NCI-H1417 treated with DMSO at 0.1 percent for 48 hours (cell line): ENCODE measurements at regions not wholly inside any gene's neighbourhood (a gene's known extent, or its start where the extent isn't known, plus 50 kb on each side); places are given as distances from the start of the nearest gene placed in this dataset.
"Not testable (repeated sequence)": the region's sequence is repeated elsewhere in the genome, so short reads cannot be mapped to it uniquely, and the experiment has no call there.

Experiments used
- DNase-seq: peaks from one replicate; lab custom pipeline; 2025; lab: John Stamatoyannopoulos, UW

GRCh38 chr17:45554479-45554878, 64.0 kb upstream of the PLEKHM1 start:
- not testable (repeated sequence) for DNase-seq

DNA sequence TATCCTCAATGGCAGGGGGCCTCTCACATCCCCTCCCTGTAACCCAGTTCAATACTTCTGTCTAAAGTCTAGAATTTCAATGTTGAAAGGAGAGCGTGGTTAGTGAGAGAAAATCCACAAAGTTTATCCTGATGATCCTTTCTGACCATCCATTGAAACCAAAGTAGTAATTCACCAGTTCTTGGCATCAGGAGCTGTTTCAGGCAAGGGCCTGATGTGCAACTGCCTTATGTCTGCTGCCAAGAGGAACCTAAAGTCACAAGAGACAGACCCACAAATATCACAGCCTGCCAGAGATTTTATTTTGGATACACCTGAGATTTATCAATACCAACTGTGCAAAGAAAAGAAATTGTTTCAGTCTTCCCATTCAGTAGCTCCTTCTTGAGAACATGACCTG, 68.3 kb upstream of the PLEKHM1 start:
- not testable (repeated sequence) for DNase-seq

DNA sequence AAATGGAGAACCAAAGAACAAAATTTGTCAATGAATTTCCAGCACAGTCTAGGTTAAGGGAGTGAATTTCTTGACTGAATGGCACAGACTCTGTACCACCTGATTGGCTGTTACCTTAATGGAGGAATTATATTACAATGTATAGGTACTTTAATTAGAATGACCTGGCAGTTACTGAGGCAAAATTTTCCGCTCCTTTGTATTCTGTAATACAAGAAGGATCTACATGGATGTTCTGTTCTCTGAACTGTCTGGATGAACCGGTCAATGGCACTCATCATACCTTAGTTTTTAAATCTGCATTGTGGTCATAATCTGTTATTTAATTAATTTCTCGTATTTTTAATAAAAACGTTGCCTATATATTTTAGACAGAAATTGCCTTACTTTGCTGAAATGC, 72.3 kb upstream of the PLEKHM1 start:
- DNase-seq = not testable (repeated sequence)

- DNase-seq = not testable (repeated sequence)
These were observed 72.8 kb upstream of the PLEKHM1 start for GRCh38 chr17:45563283-45563682.

DNA sequence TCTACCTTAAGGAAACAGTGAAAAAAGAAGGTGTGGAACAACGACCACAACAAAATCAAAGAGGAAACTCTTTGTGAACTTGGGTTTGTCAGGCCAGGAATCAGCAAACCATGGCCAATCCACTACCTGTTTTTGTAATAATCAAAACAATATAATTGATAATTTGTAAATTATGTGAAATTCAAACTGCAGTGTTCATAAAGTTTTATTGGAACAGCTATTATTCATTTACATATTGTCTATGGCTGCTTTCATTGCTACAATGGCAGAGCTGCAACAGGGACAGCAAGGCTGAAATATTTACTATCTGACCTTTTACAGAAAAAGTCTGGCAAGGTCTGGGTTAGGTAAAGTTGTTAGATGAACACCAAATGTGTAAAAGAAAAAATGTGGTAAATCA, 77.8 kb upstream of the PLEKHM1 start:
- DNase-seq = not testable (repeated sequence)

DNA sequence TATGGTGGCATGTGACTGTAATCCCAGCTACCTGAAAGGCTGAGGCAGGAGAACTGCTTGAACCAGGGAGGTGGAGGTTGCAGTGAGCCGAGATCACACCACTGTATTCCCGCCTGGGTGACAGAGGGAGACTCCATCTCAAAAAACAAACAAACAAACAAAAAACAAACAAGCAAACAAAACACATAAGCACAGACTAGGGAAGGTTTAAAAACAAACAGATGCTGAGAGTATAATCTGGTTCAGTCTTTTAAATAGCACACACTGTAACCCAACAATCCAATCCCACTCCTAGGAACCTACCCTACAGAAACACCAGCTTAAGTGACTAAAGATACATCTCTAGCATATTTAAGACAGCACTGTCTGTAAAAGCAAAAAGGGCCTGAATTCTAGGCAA, 82.8 kb upstream of the PLEKHM1 start:
- not testable (repeated sequence) for DNase-seq

DNA sequence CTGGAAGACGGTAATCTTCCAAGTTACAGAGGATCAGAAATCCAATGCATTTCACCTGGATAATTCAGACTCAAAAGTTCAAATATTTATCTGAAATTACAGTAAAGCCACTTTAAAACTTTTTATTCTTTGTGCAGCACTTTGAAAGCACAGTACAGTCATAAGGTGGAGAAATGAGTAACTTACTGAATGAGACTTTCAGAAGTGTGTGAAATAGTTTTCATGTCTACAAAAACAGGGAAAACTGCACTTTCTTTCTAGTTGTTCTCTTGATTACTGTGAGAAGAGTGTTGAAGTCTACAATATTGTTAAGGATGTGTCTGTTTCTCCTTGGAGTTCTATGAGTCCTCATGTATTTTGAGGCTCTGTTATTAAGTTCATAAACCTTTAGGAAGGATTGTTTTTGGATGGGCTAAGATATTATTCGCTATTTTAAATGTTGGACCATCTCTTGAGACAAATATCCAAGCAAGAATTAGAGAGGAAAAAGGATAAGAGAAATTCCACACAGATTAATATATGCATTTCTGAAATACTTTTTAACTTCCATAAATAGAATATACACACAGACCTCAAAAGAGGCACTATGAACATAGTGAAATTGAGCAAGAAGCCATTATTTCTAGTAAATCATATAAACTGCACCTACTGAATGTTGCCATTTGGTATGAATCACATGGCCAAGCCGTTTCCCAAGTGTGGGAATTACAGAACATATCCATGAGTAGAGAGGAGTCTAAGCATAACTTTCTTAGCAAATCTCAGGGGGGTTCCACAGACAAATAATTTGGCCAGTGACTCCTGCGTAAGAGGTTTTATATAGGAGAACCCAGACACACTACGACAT, 83.6 kb upstream of the PLEKHM1 start:
- no peak for DNase-seq

DNA sequence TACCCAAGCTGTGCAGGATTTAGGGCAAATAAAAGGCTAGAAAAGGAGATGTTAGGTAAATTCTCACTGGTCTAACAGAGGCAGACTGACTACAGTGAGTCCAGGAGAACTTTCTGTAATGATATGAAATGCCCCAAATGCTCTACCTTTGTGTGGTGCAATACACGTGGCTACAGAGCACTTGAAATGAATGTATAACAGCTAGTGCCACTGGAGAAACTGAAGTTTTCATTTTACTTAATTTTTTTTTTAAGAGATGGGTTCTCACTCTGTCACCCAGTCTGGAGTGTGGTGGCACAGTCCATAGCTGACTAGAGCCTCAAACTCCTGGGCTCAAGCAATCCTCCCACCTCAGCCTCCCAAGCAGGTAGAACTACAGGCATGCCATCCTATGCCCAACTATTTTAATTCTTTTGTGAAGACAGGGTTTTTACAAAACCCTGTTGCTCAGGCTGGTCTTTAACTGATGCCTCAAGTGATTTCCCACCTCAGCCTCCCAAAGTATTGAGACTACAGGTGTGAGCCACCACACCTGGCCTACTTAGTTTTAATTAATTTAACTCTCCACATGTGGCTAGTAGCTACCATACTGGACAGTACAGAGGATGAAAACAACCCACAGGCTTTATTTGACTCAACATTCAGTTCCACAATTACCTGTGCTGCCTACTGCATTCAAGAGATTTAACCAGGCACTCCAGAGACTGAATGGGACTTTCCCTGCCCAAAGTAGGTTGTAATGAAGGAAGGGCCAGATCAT, 84.8 kb upstream of the PLEKHM1 start:
- no peak for DNase-seq

DNA sequence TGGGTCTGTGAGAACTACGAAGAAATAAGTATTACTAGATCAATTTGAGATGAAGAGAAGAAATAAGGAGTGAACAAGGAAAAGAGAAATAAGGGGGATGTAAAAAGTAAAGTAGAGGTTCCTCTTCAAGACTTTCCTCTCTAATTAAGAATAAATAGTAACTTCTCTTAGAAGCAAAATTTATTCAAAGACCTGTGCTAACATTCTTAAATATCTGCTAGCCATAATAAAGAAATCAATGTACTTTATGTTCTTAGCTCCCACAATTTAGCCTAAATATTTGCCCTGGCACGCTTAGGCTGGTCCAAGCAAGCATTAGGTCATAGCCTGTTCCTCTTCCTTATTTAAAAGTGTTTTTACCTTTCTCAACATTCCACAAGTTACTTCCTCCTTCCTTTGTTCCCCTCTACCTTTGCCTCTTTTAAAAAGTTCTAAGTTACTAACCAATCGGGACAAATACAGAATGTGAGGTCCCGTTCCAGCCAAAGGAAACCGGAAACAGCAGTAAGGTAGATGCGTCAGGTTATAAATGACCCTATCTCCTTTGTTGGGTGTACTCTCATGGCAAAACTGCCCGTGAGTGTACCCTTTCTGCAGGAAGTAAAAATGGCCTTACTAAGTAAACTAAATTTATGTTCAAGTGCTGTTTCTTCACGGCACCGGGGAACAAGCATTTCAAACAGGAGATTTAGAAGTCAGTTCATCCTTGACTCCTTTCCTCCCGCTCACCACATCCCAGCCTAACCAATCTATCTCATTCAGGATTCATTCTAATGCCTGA, 86.2 kb upstream of the PLEKHM1 start:
- not testable (repeated sequence) for DNase-seq

- no peak for DNase-seq
These were observed 87.2 kb upstream of the PLEKHM1 start for GRCh38 chr17:45577571-45578279.

GRCh38 chr17:45578516-45579455, 88.3 kb upstream of the PLEKHM1 start:
- DNase-seq = no peak

- DNase-seq = no peak
These were observed 89.3 kb upstream of the PLEKHM1 start for GRCh38 chr17:45579529-45580495.

- DNase-seq = no peak
These were observed 90.4 kb upstream of the PLEKHM1 start for GRCh38 chr17:45580924-45581323.

- no peak for DNase-seq
These were observed 91.3 kb upstream of the PLEKHM1 start for GRCh38 chr17:45581860-45582259.

GRCh38 chr17:45584092-45585036, 93.8 kb upstream of the PLEKHM1 start:
- no peak for DNase-seq

DNA sequence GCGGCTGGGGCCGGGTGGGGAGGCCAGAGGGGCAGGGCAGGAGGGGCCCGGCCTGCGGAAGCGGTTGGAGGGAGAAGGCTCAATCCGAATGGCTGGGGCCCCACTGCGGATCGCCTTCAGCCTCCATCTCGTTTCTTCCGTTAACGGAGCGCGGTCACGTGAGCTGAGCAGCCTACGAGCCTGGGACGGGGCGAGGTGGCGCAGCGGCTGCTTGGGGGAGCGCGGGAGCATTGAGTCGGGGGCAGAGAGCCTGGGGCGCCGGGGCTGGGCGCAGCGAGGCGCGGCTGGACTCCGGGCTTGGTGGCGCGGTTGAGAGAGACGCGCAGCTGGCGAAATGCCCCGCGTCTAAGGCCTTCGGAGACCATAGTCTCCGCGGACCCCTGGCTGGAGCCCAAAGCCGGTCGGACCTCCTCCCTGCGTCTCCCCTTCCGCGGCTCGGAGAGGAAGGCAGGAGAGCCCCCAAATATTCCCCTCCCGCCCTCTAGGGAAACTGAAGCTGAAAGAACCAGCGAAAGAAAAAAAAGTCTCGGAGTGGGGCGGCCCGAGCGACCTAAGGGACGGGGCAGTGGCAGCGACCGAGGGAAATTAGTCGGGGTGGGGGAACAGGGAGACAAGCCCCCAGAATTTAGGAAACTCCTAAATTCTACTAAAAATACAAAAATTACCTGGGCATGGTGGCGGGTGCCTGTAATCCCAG, 94.7 kb upstream of the PLEKHM1 start:
- not testable (repeated sequence) for DNase-seq

- DNase-seq = not testable (repeated sequence)
These were observed 95.5 kb upstream of the PLEKHM1 start for GRCh38 chr17:45585794-45586650.
